HepG2 (cell line): ENCODE measurements at regions not wholly inside any gene's neighbourhood (a gene's known extent, or its start where the extent isn't known, plus 50 kb on each side); places are given as distances from the start of the nearest gene placed in this dataset.

Source experiments
- BRD4 ChIP-seq: sonication (generic); formaldehyde crosslinking; IDR thresholded peaks from 2 replicates; pipeline ENCODE4 v1.4.0; 2020; ENCODE audit warnings: missing genetic modification reagents
- DNMT1 ChIP-seq: sonication (generic); formaldehyde crosslinking; IDR thresholded peaks from 2 replicates; pipeline ENCODE4 v1.5.1; 2020; ENCODE audit warnings: mild to moderate bottlenecking, missing genetic modification reagents
- GABPA ChIP-seq, 2 experiments: IDR thresholded peaks; 2 replicates each; pipeline ENCODE4 v1.6.1; 2011 to 2016; ENCODE audit warnings: low read depth in 2 of 2, low read length in 1 of 2, missing biosample characterization in 1 of 2, missing genetic modification characterization in 1 of 2
- HOXA3 ChIP-seq: sonication (generic); formaldehyde crosslinking; IDR thresholded peaks from 2 replicates; pipeline ENCODE4 v1.5.0; 2020; ENCODE audit warnings: missing genetic modification reagents
- KAT2B ChIP-seq: fragments of 150-350 bp; IDR thresholded peaks from 2 replicates; pipeline ENCODE4 v1.6.1; 2014; ENCODE audit warnings: low read depth, low read length, borderline replicate concordance
- KLF11 ChIP-seq: IDR thresholded peaks from 2 replicates; pipeline ENCODE4 v1.6.1; 2016; ENCODE audit warnings: missing compliant biosample characterization
- PHF21A ChIP-seq: sonication (generic); formaldehyde crosslinking; IDR thresholded peaks from 2 replicates; pipeline ENCODE4 v1.5.0; 2020; ENCODE audit warnings: mild to moderate bottlenecking, missing genetic modification reagents
- POLR2A ChIP-seq, 2 experiments: IDR thresholded peaks; 2 replicates each; pipeline ENCODE4 v1.6.1; 2011; ENCODE audit warnings: low read depth in 2 of 2, low read length in 2 of 2, mild to moderate bottlenecking in 1 of 2, moderate library complexity in 1 of 2; ENCODE audit not compliant: insufficient read depth in 1 of 2
- RAD21 ChIP-seq: fragments of 450-650 bp; formaldehyde crosslinking; IDR thresholded peaks from 2 replicates; pipeline ENCODE4 v1.5.0; 2020; ENCODE audit warnings: mild to moderate bottlenecking
- RNF2 ChIP-seq: fragments of 450-650 bp; conservative IDR thresholded peaks from 2 replicates; pipeline ENCODE4 v1.6.1; 2016; ENCODE audit warnings: low read depth
- RXRA ChIP-seq: sonication (generic); formaldehyde crosslinking; IDR thresholded peaks from 2 replicates; pipeline ENCODE4 v1.5.1; 2020; ENCODE audit warnings: missing genetic modification reagents
- SSRP1 ChIP-seq: IDR thresholded peaks from 2 replicates; pipeline ENCODE4 v1.6.1; 2016; ENCODE audit warnings: control low read depth
- STAT5B ChIP-seq: sonication (generic); formaldehyde crosslinking; IDR thresholded peaks from 2 replicates; pipeline ENCODE4 v1.4.0; 2020; ENCODE audit warnings: missing genetic modification reagents
- ZFP82 ChIP-seq: sonication (generic); formaldehyde crosslinking; IDR thresholded peaks from 2 replicates; pipeline ENCODE4 v1.5.1; 2020; ENCODE audit warnings: mild to moderate bottlenecking, missing genetic modification reagents, borderline replicate concordance
- ZNF232 ChIP-seq: sonication (generic); formaldehyde crosslinking; IDR thresholded peaks from 2 replicates; pipeline ENCODE4 v1.4.0; 2020; ENCODE audit warnings: missing genetic modification reagents, borderline replicate concordance
- ZNF337 ChIP-seq: sonication (generic); formaldehyde crosslinking; IDR thresholded peaks from 2 replicates; pipeline ENCODE4 v1.5.1; 2020; ENCODE audit warnings: missing genetic modification reagents, low read depth, mild to moderate bottlenecking, borderline replicate concordance
- ZNF788 ChIP-seq: sonication (generic); formaldehyde crosslinking; IDR thresholded peaks from 2 replicates; pipeline ENCODE4 v1.5.0; 2020; ENCODE audit warnings: mild to moderate bottlenecking, missing genetic modification reagents, borderline replicate concordance
- TF ChIP-seq, protein P1 (sequence below): sonication (generic); formaldehyde crosslinking; IDR thresholded peaks from 2 replicates; pipeline ENCODE4 v1.4.0; 2020; ENCODE audit warnings: missing genetic modification reagents
- TF ChIP-seq, protein P2 (sequence below): sonication (generic); formaldehyde crosslinking; IDR thresholded peaks from 2 replicates; pipeline ENCODE4 v1.4.0; 2020; ENCODE audit warnings: missing genetic modification reagents
- TF ChIP-seq, protein P3 (sequence below): sonication (generic); formaldehyde crosslinking; IDR thresholded peaks from 2 replicates; pipeline ENCODE4 v1.5.0; 2020; ENCODE audit warnings: mild to moderate bottlenecking, missing genetic modification reagents
- TF ChIP-seq, protein P4 (sequence below): sonication (generic); formaldehyde crosslinking; IDR thresholded peaks from 2 replicates; pipeline ENCODE4 v1.4.0; 2020; ENCODE audit warnings: mild to moderate bottlenecking, low read depth, missing genetic modification reagents

DNA sequence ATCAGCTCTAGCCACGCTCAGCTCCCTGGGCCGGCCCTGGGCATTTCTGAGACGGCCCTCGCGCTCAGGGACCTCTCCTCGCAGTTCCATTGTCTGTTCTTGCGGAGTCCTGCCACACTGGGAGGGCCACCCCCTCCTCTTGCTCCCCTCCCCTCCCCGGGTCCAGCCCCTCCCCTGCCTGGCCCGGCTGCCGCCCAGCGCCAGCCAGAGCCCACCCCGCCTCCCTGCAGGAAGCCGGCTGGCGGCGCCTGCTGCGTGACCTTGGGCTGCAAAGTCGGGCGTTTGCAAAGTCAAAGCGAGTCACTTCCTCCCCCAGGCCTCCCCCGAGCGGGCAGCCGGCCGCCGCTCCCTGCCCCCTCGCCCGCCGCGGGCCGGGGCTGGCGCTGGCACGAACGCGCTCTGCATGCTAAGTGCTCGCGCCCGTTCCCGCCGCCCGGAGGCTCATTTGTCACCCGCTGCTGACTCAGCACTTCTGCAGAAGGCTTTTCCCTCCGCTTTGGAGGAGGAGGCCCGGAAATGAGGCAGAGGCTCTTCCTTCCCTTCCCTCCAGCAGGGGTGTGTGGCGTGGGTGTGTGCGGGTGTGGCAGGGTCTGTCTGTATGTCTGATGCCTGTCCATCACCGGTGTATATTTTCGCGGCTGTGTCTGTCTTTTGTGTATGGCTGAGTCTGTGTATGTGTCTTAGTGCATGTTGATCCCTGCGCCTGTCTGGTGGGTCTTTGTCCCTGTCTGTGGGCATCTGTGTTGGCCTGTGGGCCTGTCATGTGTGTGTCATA lies 72.0 kb downstream of the IRF2BPL start (continued):
- TF ChIP-seq RNF2 (peak; percentile 48; the same call in 1 of the 2 replicates), ZNF232 (CRISPR knock-in tag) (no peak), RAD21 (0 out of 2 replicates have a peak, but pooled peaks have one; percentile 44), DNMT1 (peak; percentile 53; the same call in 1 of the 2 replicates), SSRP1 (no peak), KLF11 (CRISPR knock-in tag) (no peak), HOXA3 (CRISPR knock-in tag) (peak; percentile 65; the same call in 1 of the 2 replicates), RXRA (peak; percentile 32), STAT5B (CRISPR knock-in tag) (no peak), BRD4 (0 out of 2 replicates have a peak, but pooled peaks have one; percentile 34), KAT2B (no peak), PHF21A (CRISPR knock-in tag) (peak; percentile 83), ZNF337 (0 out of 2 replicates have a peak, but pooled peaks have one; percentile 28), GABPA (IDR thresholded peaks at IDR 0.05; ENCODE audit: low read depth, low read length) (peak; percentile 44; the same call in 1 of the 2 replicates), GABPA (CRISPR knock-in tag; IDR thresholded peaks at IDR 0.05; ENCODE audit: low read depth) (peak; percentile 58; the same call in 1 of the 2 replicates), ZNF788 (CRISPR knock-in tag) (peak; percentile 78; the same call in 1 of the 2 replicates), POLR2A (IDR thresholded peaks at IDR 0.05; ENCODE audit: insufficient read depth in 1 of 2, low read depth in 2 of 2, low read length in 2 of 2) (peak; percentile 40 to 51; a peak in 3 of 4 replicates), ZFP82 (CRISPR knock-in tag) (no peak)
- TF ChIP-seq, protein P1, sequence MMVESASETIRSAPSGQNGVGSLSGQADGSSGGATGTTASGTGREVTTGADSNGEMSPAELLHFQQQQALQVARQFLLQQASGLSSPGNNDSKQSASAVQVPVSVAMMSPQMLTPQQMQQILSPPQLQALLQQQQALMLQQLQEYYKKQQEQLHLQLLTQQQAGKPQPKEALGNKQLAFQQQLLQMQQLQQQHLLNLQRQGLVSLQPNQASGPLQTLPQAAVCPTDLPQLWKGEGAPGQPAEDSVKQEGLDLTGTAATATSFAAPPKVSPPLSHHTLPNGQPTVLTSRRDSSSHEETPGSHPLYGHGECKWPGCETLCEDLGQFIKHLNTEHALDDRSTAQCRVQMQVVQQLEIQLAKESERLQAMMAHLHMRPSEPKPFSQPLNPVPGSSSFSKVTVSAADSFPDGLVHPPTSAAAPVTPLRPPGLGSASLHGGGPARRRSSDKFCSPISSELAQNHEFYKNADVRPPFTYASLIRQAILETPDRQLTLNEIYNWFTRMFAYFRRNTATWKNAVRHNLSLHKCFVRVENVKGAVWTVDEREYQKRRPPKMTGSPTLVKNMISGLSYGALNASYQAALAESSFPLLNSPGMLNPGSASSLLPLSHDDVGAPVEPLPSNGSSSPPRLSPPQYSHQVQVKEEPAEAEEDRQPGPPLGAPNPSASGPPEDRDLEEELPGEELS (CRISPR knock-in tag): peak; percentile 17; the same call in 1 of the 2 replicates
- TF ChIP-seq, protein P2, sequence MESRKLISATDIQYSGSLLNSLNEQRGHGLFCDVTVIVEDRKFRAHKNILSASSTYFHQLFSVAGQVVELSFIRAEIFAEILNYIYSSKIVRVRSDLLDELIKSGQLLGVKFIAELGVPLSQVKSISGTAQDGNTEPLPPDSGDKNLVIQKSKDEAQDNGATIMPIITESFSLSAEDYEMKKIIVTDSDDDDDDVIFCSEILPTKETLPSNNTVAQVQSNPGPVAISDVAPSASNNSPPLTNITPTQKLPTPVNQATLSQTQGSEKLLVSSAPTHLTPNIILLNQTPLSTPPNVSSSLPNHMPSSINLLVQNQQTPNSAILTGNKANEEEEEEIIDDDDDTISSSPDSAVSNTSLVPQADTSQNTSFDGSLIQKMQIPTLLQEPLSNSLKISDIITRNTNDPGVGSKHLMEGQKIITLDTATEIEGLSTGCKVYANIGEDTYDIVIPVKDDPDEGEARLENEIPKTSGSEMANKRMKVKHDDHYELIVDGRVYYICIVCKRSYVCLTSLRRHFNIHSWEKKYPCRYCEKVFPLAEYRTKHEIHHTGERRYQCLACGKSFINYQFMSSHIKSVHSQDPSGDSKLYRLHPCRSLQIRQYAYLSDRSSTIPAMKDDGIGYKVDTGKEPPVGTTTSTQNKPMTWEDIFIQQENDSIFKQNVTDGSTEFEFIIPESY (CRISPR knock-in tag): no peak
- TF ChIP-seq, protein P3, sequence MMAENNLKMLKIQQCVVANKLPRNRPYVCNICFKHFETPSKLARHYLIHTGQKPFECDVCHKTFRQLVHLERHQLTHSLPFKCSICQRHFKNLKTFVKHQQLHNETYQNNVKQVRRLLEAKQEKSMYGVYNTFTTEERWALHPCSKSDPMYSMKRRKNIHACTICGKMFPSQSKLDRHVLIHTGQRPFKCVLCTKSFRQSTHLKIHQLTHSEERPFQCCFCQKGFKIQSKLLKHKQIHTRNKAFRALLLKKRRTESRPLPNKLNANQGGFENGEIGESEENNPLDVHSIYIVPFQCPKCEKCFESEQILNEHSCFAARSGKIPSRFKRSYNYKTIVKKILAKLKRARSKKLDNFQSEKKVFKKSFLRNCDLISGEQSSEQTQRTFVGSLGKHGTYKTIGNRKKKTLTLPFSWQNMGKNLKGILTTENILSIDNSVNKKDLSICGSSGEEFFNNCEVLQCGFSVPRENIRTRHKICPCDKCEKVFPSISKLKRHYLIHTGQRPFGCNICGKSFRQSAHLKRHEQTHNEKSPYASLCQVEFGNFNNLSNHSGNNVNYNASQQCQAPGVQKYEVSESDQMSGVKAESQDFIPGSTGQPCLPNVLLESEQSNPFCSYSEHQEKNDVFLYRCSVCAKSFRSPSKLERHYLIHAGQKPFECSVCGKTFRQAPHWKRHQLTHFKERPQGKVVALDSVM (CRISPR knock-in tag): peak; percentile 87
- TF ChIP-seq, protein P4, sequence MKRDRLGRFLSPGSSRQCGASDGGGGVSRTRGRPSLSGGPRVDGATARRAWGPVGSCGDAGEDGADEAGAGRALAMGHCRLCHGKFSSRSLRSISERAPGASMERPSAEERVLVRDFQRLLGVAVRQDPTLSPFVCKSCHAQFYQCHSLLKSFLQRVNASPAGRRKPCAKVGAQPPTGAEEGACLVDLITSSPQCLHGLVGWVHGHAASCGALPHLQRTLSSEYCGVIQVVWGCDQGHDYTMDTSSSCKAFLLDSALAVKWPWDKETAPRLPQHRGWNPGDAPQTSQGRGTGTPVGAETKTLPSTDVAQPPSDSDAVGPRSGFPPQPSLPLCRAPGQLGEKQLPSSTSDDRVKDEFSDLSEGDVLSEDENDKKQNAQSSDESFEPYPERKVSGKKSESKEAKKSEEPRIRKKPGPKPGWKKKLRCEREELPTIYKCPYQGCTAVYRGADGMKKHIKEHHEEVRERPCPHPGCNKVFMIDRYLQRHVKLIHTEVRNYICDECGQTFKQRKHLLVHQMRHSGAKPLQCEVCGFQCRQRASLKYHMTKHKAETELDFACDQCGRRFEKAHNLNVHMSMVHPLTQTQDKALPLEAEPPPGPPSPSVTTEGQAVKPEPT (CRISPR knock-in tag): no peak
